GM12878 (cell line): ENCODE measurements at regions not wholly inside any gene's neighbourhood (a gene's known extent, or its start where the extent isn't known, plus 50 kb on each side); places are given as distances from the start of the nearest gene placed in this dataset.

Source experiments
- CHD1 ChIP-seq: IDR thresholded peaks from 2 replicates; pipeline ENCODE4 v1.6.1; 2012; ENCODE audit warnings: low read depth, low read length, improper control_type of control experiment
- CTCF ChIP-seq, 3 experiments: IDR thresholded peaks in 2 of 3; conservative IDR thresholded peaks in 1 of 3; 2 replicates each; pipeline ENCODE4 v1.5.1; 2011; ENCODE audit warnings: low read depth in 3 of 3, low read length in 3 of 3, mild to moderate bottlenecking in 3 of 3, control low read depth in 2 of 3, moderate library complexity in 2 of 3, inconsistent platforms in 1 of 3, mixed read lengths in 1 of 3; ENCODE audit not compliant: control insufficient read depth in 2 of 3, insufficient read depth in 1 of 3; ENCODE audit errors: extremely low read depth in 1 of 3
- EP300 ChIP-seq, 2 experiments: fragments of 150-350 bp in 1 of 2; IDR thresholded peaks; 2 replicates each; pipeline ENCODE4 v1.6.1; 2011 to 2012; ENCODE audit warnings: low read depth in 2 of 2, low read length in 2 of 2, borderline replicate concordance in 1 of 2, improper control_type of control experiment in 1 of 2, inconsistent platforms in 1 of 2; ENCODE audit not compliant: control insufficient read depth in 1 of 2
- NBN ChIP-seq: fragments of 450-650 bp; IDR thresholded peaks from 2 replicates; pipeline ENCODE4 v1.6.1; 2016
- POLR2A ChIP-seq: IDR thresholded peaks from 2 replicates; pipeline ENCODE4 v1.6.1; 2011; ENCODE audit warnings: low read depth, mild to moderate bottlenecking, low read length
- RFX5 ChIP-seq: IDR thresholded peaks from 2 replicates; pipeline ENCODE4 v1.6.1; 2011; ENCODE audit warnings: low read depth, low read length, improper control_type of control experiment
- SIN3A ChIP-seq: IDR thresholded peaks from 2 replicates; pipeline ENCODE4 v1.6.1; 2012; ENCODE audit warnings: low read depth, low read length, improper control_type of control experiment
- ZNF24 ChIP-seq: fragments of 450-650 bp; IDR thresholded peaks from 2 replicates; pipeline ENCODE4 v1.6.1; 2017; ENCODE audit warnings: antibody characterized with exemption, mild to moderate bottlenecking

- TF ChIP-seq CTCF (IDR thresholded peaks at IDR 0.05 in 2 of 3, conservative IDR thresholded peaks at IDR 0.05 in 1 of 3; ENCODE audit: control insufficient read depth in 2 of 3, extremely low read depth in 1 of 3, insufficient read depth in 1 of 3, low read depth in 3 of 3, low read length in 3 of 3): no peak
- no peak for TF ChIP-seq ZNF24
- no peak for TF ChIP-seq CHD1
- no peak for TF ChIP-seq EP300 (IDR thresholded peaks at IDR 0.05; ENCODE audit: borderline replicate concordance in 1 of 2, control insufficient read depth in 1 of 2, low read depth in 2 of 2, low read length in 2 of 2)
- no peak for TF ChIP-seq NBN
- TF ChIP-seq RFX5: no peak
- no peak for TF ChIP-seq POLR2A
- no peak for TF ChIP-seq SIN3A
These were observed 482.8 kb downstream of the DISC1 start for GRCh38 chr1:232109391-232109790.
